Umbilical cord (tissue), 1 donor: ENCODE measurements at regions not wholly inside any gene's neighbourhood (a gene's known extent, or its start where the extent isn't known, plus 50 kb on each side); places are given as distances from the start of the nearest gene placed in this dataset.
"Not testable (repeated sequence)": the region's sequence is repeated elsewhere in the genome, so short reads cannot be mapped to it uniquely, and the experiment has no call there.

Experiments
- DNase-seq: peaks from one replicate; pipeline ENCODE4 v3.0.0-alpha.2; 2015; ENCODE audit warnings: low spot score

DNA sequence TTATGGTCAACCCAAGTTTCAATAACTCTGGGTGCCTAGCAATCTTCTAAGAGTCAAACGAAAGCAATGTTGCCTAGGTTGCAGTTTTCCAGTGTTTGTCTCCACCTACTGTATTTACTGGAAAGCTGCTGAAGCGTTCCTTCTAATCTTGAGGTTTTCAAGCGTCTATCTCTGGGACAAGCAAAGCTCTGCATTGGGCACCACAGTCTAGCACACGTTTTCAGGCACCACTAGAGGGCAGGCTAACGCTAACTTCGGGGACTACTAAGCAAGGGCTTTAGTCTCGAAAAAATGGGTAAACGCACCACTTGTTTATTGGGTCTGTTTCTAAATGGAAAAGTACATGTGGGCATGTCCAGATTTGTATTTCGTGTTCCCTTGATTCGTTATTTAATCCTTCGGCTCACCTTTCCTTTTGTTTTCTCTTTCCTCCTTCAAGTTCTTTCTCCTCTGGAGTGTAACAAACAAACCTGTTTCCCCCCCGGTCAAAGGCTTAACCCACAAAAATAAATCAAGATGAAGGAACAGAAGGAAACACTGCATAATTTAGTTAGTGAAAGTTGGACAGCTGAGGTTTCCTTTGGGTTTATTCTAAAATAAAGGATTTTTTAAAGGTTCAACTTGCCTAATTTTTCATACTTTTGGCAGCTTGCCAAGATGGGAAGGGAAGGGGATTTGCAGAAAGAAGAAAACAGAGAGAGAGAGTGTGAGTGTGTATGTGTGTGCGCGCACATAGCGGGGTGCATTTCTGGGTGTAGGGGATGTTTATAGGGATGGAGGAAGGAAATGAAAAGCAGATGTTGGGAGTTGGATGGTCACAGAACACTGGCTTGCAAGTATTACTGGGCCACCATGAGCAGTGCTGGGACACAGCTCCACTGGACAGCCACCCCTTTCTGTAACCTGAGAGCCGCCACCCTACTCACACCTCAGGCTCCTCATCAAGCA, 348.3 kb downstream of the GOLGA6L6 start:
- DNase-seq: not testable (repeated sequence)

DNA sequence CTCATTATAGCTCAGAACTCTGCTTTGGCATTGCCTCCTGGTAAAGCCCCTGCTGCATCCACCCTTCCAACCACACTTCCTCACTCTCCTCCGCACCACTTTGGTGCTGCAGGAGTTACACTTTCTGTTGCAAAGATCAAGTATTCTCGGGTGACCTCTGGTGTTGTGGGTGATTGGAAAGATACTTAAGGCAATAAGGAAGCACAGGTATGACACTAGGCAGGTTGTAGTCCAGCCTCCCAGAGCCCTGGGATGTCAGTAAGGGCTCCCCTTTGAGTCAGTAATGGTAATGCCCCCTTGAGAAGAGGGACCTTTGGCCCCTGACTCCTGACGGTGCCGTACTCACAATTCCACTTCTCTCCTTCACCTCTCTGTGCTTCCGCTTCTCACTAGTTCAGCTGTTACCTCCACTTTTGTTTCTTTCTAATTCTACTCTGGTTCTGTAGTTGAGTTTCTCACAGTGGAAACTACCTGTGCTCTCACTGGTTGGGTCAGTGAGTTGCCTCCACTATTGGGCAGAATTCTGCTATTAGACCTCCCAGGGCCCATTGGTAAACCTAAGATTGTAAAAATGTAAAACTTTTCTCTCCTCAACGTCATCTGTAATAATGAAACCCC, 350.0 kb downstream of the GOLGA6L6 start:
- DNase-seq: not testable (repeated sequence)

DNA sequence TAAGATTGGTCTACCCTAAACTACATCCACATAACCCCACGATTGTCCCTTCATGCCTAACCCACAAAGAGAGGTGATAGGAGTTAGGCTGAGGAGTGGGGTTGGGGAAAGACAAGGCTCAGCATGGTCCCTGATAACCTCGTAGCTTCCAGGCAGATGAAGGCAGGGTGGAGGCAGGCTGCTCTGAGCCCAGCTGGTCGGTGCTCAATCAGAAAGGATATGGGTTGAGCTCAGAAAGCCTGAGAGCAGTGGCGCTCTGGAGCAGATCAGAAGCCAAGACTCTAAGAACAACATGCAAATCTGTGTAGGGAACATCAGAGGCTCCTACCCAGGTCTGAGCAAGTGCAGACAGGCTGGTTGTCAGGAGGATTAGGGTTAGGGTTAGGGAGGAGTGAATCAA, 353.0 kb downstream of the GOLGA6L6 start:
- DNase-seq: not testable (repeated sequence)

DNA sequence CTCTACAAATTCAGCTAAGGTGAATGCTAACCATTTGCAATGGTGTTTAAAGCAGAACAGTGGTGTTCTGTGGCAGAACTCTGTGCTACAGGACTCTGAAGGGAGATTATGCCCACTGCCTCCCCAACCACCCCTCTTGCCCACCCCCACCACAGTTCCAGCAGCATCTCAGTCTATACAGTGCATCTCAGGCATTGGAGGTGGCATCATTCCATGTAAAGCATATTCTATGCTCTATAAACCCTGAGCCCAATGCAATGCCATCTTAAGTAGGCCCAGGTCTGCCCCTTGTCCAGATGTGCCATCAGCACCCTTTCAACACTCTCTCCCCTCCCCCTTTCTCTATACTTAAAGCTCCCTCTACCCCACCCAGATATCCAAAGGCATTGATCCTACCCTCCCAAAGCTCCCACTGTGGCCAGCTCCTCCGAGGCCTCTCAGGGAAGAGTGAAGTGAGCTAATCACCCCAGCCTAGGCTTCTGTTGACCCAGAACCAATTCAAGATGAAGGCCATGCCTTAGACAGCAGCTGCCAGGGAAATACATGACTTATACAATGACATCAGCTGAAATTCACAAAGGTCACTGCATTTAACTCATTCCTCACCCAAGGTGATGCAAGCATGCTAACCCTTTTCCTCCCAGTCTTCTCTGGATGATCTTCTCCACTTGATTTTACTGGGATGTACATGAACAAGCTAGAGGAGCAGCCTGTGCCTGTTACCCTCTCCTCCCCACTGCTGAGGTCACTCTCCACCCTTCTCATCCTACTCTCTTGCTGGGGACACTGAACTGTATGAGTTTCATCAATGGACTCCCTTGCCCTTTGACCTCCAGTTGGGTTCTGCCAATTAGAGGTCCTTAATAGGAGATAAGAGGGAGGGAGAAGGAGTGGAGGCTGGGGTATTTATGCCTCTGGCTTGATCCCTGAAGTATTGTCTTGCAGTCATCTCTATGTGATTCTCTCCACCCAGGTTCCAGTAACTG, 353.9 kb downstream of the GOLGA6L6 start:
- DNase-seq: not testable (repeated sequence)

DNA sequence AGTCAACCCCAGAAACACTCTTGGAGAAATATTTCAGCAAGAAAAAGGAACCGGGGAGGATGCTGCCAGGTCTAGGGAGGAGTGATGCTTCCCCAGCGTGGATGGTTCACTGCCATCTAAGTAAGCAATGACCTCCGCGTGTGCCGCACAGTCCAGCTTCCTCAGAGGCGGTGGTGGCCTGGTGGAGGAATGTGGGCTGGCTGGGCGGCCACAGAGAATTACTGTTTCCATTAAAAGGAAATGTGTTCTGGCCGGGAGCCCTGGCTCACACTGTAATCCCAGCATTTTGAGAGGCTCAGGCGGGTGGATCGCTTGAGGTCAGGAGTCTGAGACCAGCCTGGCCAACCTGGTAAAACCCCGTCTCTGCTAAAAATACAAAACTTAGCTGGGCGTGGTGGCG, 356.7 kb downstream of the GOLGA6L6 start:
- DNase-seq: not testable (repeated sequence)

DNA sequence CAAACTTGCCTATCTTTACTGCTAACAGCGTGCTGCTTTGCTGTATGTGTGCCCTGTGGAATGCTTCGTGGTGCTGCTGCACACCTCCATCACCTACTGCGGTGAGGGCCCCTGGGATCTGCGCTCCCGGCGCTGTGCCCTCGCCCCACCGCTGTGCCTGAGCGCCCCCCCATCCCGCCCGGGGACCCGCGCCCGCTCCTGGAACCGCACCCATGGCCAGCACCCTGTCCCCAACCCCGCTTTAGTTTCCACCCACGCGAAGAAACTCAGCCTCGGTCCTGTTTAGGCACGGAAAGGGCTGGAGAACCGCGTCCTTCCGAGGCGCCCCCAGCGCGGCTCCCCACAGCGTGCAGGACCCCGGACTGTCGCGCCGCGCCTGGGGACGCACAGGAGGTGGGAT, 373.4 kb downstream of the GOLGA6L6 start:
- DNase-seq: not testable (repeated sequence)

DNA sequence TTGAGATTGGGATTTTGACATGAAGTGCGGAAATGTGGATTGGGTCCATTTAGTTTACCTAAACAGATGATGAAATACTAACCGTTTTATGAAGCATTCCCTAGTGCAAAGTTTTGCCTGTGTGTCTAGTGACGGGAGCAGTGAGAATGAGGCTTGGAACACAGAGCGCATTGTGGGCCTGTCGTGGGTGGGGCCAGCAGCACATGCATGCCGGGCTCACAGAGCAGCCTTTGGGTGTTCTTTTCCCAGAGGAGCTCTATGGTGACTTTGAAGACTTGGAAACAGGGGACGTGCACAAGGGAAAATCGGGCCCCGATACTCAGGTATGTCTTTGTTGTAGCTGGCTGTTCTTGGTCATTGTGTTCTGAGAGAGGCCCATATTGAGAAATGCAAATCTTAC, 388.1 kb downstream of the GOLGA6L6 start:
- not testable (repeated sequence) for DNase-seq

DNA sequence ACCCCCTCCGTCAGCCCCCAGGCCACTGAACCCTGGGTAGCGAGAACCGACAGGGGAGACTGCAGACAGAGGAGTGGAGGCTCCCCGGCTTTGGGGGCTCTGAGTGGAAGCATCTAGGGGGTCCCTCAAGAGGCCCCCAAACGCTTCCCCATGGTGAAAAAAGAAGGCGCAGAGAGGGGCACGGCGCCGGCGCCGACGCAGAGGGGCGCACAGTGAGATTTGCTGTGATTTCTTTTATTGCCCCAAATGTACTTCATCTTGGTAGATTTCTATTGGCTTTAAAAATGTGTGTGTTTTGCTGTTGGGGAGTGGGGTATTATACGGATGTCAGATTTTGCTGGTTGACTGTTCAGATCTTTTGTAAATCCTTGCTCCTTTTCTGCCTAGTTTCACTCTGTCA, 392.9 kb downstream of the GOLGA6L6 start:
- DNase-seq: not testable (repeated sequence)

DNA sequence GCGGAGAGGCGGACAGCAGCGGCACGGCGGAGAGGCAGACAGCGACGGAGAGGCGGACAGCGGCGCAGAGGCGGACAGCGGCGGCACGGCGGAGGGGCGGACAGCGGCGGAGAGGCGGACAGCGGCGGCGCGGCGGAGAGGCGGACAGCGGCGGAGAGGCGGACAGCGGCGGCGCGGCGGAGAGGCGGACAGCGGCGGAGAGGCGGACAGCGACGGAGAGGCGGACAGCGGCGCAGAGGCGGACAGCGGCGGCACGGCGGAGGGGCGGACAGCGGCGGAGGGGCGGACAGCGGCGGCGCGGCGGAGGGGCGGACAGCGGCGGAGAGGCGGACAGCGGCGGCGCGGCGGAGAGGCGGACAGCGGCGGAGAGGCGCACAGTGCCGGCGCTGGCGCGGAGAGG, 393.6 kb downstream of the GOLGA6L6 start:
- DNase-seq: not testable (repeated sequence)

DNA sequence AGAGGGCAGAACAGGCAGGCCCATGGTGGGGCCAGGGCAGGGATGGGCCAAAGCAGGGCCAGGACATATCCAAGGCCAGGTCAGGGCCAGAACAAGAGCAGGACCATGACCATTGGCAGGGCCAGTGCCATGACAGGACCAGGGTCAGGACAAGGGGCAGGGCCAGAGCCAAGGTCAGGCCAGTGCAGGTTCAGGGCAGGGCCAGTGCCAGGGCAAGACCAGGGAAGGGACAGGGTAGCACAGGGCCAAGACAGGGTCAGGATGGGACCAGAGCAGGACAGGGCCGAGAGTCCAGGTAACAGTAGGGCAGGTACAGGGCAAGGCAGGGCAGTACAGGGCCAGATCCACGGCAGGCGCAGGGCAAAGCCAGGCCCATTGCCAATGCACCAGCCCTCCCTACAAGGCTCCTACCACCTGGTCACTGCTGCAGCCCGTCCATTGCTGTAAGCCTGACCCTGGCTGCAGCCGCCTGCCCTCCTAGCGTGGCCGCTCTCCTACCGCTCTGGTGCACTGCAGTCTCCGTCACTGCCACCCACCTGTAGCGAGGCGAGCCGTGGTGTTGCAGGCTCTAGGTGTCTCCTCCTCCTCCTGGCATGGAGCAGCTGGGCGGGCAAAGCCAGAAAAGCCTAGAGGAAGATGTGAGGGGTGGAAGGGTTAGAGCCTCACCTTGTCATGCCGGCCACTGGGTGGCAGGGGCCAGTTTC, 397.1 kb downstream of the GOLGA6L6 start:
- DNase-seq: not testable (repeated sequence)

DNA sequence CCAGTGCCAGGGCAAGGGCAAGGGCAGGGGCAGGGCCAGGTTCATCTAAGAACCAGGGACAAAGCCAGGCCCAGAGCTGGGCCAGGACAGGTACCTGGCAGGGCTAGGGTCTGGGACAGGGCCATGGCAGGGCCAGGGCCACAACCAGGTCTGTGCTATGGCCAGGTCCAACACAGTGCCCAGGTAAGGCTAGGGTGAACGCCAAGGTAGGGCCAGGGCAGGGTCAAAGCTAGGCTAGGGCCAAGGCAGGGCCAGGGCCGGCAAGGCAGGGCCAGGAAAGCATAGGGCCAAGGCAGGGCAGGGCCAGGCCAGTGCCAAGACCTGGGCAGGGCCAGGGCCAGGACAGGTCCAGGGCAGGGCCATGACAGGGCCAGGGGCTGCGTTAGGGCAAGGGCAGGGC, 398.7 kb downstream of the GOLGA6L6 start:
- not testable (repeated sequence) for DNase-seq

DNA sequence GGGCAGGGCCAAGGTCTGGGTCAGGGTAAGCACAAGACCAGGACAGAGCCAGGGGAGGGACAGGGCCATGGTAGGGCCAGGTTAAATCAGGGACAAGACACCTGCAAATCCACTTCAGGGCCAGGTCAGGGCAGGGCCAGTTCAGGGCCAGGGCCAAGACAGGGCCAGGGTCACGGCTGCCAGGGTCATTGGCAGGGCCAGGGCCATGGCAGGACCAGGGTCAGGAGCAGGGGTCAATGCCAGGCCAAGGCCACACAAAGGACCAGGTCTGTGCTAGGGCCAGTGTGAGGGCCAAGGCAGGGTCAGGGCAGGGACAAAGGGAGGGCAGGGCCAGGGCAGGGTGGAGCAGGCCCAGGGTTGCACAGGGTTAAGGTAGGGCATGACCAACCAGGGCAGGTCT, 399.2 kb downstream of the GOLGA6L6 start:
- DNase-seq: not testable (repeated sequence)

DNA sequence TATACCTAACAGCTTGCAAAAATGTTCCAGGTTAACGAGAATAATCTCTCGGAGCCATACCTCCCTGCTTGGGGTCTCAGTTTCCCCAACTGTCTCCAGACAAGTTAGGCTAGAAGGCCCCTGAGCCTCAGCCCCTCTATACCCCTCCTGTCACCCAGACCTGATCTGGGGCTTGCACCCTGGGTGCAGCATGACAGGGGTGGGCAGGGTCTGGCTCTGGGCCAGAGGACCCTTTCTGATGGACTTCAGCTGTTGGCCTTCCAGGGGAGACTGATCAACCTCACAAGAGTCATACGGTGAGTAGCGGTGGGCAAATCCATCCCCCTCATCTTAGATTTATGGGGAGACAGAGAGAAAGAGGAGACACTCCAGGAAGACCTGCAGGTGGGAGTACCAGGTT, 416.9 kb downstream of the GOLGA6L6 start:
- DNase-seq: not testable (repeated sequence)

DNA sequence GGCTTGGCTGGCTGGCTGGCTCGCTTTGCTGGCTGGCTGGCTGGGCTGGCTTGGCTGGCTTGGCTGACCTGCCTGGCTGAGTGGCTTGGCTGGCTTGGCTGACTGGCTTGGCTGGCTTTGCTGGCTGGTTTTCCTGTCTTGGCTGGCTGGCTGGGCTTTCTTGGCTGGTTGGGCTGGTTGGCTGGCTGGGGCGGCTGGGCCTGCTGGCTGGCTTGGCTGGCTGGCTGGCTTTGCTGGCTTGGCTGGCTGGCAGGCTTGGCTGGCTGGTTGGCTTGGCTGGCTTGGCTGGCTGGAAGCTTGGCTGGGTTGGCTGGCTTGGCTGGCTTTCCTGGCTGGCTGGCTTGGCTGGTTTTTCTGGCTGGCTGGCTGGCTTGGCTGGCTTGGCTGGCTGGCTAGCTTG, 435.6 kb downstream of the GOLGA6L6 start:
- DNase-seq: no peak

DNA sequence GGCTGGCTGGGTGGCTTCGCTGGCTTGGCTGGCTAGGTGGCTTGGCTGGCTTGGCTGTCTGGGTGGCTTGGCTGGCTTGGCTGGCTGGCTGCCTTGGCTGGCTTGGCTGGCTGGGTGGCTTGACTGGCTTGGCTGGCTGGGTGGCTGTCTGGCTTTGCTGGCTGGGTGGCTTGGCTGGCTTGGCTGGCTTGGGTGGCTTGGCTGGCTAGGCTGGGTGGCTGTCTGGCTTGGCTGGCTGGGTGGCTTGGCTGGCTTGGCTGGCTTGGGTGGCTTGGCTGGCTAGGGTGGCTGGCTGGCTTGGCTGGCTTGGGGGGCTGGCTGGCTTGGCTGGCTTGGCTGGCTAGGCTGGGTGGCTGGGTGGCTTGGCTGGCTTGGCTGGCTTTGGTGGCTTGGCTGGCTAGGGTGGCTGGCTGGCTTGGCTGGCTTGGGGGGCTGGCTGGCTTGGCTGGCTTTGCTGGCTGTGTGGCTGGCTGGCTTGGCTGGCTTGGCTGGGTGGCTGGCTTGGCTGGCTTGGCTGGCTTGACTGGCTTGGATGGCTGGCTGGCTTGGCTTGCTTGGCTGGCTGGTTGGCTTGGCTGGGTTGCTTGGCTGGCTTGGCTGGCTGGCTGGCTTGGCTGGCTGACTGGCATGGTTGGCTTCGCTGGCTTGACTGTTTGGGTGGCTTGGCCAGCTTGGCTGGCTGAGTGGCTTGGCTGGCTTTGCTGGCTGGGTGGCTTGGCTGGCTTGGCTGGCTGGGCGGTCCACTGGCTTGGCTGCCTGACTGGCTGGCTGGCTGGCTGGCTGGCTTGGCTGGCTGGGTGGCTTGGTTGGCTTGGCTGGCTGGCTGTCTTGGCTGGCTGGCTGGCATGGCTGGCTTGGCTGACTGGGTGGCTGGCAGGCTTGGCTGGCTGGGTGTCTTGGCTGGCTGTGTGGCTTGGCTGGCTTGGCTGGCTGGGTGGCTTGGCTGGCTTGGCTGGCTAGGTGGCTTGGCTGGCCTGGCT, 436.3 kb downstream of the GOLGA6L6 start:
- DNase-seq: not testable (repeated sequence)

DNA sequence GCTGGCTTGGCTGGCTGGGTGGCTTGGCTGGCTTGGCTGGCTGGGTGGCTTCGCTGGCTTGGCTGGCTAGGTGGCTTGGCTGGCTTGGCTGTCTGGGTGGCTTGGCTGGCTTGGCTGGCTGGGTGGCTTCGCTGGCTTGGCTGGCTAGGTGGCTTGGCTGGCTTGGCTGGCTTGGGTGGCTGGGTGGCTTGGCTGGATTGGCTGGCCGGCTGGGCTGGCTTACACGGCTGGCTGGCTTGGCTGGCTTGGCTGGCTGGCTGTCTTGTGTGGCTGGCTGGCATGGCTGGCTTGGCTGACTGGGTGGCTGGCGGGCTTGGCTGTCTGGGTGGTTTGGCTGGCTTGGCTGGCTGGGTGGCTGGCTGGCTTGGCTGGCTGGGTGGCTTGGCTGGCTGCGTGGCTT, 437.0 kb downstream of the GOLGA6L6 start:
- not testable (repeated sequence) for DNase-seq

DNA sequence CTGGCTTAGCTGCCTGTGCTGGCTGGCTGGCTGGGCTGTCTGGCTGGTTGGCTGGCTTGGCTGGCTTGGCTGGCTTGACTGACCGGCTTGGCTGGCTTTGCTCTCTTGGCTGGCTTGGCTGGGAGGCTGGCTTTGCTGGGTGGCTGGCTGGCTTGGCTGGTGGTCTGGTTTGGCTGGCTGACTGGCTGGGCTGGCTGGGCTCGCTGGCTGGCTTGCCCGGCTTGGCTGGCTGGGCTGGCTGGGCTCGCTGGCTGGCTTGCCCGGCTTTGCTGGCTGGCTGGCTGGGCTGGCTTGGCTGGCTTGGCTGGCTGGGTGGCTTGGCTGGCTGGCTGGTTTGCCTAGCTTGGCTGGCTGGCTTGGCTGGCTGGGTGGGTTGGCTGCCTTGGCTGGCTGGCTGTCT, 438.7 kb downstream of the GOLGA6L6 start:
- DNase-seq: not testable (repeated sequence)

DNA sequence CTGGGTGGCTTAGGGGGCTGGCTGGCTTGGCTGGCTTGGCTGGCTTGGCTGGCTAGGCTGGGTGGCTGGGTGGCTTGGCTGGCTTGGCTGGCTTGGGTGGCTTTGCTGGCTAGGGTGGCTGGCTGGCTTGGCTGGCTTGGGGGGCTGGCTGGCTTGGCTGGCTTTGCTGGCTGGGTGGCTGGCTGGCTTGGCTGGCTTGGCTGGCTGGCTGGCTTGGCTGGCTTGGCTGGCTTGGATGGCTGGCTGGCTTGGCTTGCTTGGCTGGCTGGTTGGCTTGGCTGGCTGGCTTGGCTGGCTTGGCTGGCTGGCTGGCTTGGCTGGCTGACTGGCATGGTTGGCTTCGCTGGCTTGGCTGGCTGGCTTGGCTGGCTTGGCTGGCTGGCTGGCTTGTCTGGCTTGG, 439.4 kb downstream of the GOLGA6L6 start:
- not testable (repeated sequence) for DNase-seq

DNA sequence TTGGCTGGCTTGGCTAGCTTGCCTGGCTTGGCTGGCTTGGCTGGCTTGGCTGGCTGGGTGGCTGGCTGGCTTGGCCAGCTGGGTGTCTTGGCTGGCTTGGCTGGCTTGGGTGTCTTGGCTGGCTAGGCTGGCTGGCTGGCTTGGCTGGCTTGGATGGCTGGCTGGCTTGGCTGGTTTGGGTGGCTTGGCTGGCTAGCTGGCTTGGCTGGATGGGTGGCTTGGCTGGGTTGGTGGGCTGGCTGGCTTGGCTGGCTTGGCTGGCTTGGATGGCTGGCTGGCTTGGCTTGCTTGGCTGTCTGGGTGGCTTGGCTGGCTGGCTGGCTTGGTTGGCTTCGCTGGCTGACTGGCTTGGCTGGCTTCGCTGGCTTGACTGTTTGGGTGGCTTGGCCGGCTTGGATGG, 440.3 kb downstream of the GOLGA6L6 start:
- DNase-seq: not testable (repeated sequence)
